Nephron progenitor cell (in vitro differentiated cells): ENCODE measurements at regions not wholly inside any gene's neighbourhood (a gene's known extent, or its start where the extent isn't known, plus 50 kb on each side); places are given as distances from the start of the nearest gene placed in this dataset.

ENCODE experiments used
- DNase-seq: peaks from one replicate; pipeline ENCODE4 v3.0.0; 2021
- H3K27ac Mint-ChIP-seq: 2 replicates; pipeline ENCODE4 v1.8.0; 2021; ENCODE audit warnings: mild to moderate bottlenecking, moderate library complexity, mixed read lengths
- H3K27me3 Mint-ChIP-seq: 2 replicates; pipeline ENCODE4 v1.8.0; 2021; ENCODE audit warnings: mild to moderate bottlenecking, low read depth, mixed read lengths; ENCODE audit not compliant: poor library complexity
- H3K36me3 Mint-ChIP-seq: 2 replicates; pipeline ENCODE4 v1.8.0; 2021; ENCODE audit warnings: low read depth, mixed read lengths
- H3K4me1 Mint-ChIP-seq: 2 replicates; pipeline ENCODE4 v1.8.0; 2021; ENCODE audit warnings: mixed read lengths
- H3K4me3 Mint-ChIP-seq: 2 replicates; pipeline ENCODE4 v1.8.0; 2021; ENCODE audit warnings: mild to moderate bottlenecking, moderate library complexity, mixed read lengths
- H3K9me3 Mint-ChIP-seq: 2 replicates; pipeline ENCODE4 v1.8.0; 2021; ENCODE audit warnings: mild to moderate bottlenecking, moderate library complexity, mixed read lengths
- CTCF ChIP-seq: fragments of 200-600 bp; sonication (generic); IDR thresholded peaks from 2 replicates; pipeline ENCODE4 v1.5.0; 2021; ENCODE audit warnings: antibody characterized with exemption

- Mint-ChIP-seq H3K36me3 (no peaks in the 10 kb centered on the region), H3K9me3 (peaks cover 6% of the 10 kb centered on the region), H3K27ac (no peak overlapping the region), H3K27me3 (peaks cover 3% of the 10 kb centered on the region), H3K4me3 (no peak overlapping the region), H3K4me1 (peaks cover 13% of the 10 kb centered on the region)
- DNase-seq, result no peak
- TF ChIP-seq CTCF, result no peak
These were observed 55.3 kb upstream of the LY86 start for GRCh38 chr6:6533176-6533575.

GRCh38 chr6:6534399-6534798, 54.1 kb upstream of the LY86 start:
- Mint-ChIP-seq H3K27ac (no peak overlapping the region), H3K36me3 (no peaks in the 10 kb centered on the region), H3K9me3 (peaks cover 6% of the 10 kb centered on the region), H3K27me3 (peaks cover 3% of the 10 kb centered on the region), H3K4me3 (no peak overlapping the region), H3K4me1 (peaks cover 20% of the 10 kb centered on the region)
- TF ChIP-seq CTCF, result no peak
- DNase-seq, result no peak

DNA sequence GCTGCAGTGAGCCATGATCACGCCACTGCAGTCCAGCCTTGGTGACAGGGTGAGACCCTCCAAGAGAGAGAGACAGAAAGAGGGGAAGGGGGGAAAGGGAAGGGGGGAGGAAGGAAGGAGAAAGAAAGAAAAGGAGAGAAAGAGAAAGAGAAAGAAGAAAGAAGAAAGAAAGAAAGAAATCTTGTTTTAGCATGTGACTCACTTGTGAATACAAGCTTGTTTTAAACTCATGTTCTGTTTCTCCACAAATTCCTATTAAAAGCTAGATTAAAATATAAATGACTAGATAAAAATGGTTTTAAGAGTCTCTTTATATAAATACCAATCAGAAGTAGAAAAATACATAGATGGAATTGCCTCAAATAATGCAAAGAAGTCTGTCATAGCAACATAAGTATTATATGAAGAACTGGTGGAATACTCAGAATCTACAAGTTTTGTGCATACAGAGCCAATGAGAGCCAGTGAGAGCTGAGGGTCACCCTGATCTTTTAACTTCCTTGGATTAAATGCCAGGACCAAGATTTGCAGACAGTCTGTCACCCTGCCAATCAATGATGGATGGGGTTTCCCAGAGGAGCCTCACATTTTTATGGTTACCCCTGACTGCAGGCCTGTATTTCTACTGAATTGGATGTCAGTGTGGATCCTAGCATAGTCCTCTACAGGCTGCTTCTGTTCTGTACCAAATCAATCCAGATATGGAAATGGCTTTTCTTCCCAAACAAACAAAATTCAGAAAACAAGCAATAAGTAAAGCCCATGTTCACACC, 50.8 kb upstream of the LY86 start:
- Mint-ChIP-seq H3K27ac (no peak overlapping the region), H3K36me3 (no peaks in the 10 kb centered on the region), H3K4me1 (peaks cover 20% of the 10 kb centered on the region), H3K9me3 (no peaks in the 10 kb centered on the region), H3K27me3 (peaks cover 3% of the 10 kb centered on the region), H3K4me3 (no peak overlapping the region)
- no peak for DNase-seq
- no peak for TF ChIP-seq CTCF

DNA sequence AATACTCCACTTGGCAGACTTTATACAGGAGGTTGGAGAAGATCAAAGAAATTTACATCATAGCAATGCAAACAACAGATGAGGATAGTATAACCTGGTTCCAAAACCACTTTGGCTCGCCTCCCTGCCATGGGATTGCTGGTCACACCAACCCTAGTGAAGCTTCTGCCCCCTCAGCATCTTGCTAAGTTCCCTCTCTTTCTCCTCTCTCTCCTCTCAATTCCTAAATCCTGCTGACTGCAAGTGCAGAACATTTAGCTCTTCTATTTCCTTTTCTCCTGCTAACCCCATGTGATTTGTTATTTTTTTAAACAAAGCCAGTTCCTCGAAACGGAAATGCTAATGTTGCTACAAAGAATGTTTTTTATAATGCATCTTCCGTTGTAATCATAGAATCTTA, 50.3 kb upstream of the LY86 start:
- H3K27me3 Mint-ChIP-seq, result peaks cover 6% of the 10 kb centered on the region
- H3K27ac Mint-ChIP-seq, result no peak overlapping the region
- H3K4me1 Mint-ChIP-seq, result peaks cover 15% of the 10 kb centered on the region
- H3K36me3 Mint-ChIP-seq, result no peaks in the 10 kb centered on the region
- no peaks in the 10 kb centered on the region for H3K9me3 Mint-ChIP-seq
- no peak overlapping the region for H3K4me3 Mint-ChIP-seq
- DNase-seq, result no peak
- TF ChIP-seq CTCF, result no peak
